K562 (cell line): ENCODE measurements at regions not wholly inside any gene's neighbourhood (a gene's known extent, or its start where the extent isn't known, plus 50 kb on each side); places are given as distances from the start of the nearest gene placed in this dataset.
"Not testable (repeated sequence)": the region's sequence is repeated elsewhere in the genome, so short reads cannot be mapped to it uniquely, and the experiment has no call there.

Experiments used
- CAMTA2 ChIP-seq: fragments of 250-450 bp; sonication (Bioruptor Pico); conservative IDR thresholded peaks from 2 replicates; pipeline ENCODE4 v1.5.1; 2022
- HEY1 ChIP-seq: fragments of 250-450 bp; sonication (Bioruptor Pico); IDR thresholded peaks from 2 replicates; pipeline ENCODE4 v1.5.0; 2020; ENCODE audit warnings: mild to moderate bottlenecking, moderate library complexity, borderline replicate concordance
- POU5F1 ChIP-seq: fragments of 150-350 bp; IDR thresholded peaks from 2 replicates; pipeline ENCODE4 v1.6.1; 2014; ENCODE audit warnings: borderline replicate concordance, low read length, low read depth, mild to moderate bottlenecking; ENCODE audit not compliant: partially characterized antibody
- ZFX ChIP-seq: sonication (generic); formaldehyde crosslinking; IDR thresholded peaks from 2 replicates; pipeline ENCODE4 v1.8.0; 2022; ENCODE audit warnings: mild to moderate bottlenecking, missing genetic modification reagents, moderate library complexity
- ZNF184 ChIP-seq: sonication (generic); formaldehyde crosslinking; IDR thresholded peaks from 2 replicates; pipeline ENCODE4 v1.5.0; 2020; ENCODE audit warnings: missing genetic modification reagents
- ZNF282 ChIP-seq: sonication (generic); formaldehyde crosslinking; IDR thresholded peaks from 2 replicates; pipeline ENCODE4 v1.8.1; 2023; ENCODE audit warnings: missing genetic modification reagents

DNA sequence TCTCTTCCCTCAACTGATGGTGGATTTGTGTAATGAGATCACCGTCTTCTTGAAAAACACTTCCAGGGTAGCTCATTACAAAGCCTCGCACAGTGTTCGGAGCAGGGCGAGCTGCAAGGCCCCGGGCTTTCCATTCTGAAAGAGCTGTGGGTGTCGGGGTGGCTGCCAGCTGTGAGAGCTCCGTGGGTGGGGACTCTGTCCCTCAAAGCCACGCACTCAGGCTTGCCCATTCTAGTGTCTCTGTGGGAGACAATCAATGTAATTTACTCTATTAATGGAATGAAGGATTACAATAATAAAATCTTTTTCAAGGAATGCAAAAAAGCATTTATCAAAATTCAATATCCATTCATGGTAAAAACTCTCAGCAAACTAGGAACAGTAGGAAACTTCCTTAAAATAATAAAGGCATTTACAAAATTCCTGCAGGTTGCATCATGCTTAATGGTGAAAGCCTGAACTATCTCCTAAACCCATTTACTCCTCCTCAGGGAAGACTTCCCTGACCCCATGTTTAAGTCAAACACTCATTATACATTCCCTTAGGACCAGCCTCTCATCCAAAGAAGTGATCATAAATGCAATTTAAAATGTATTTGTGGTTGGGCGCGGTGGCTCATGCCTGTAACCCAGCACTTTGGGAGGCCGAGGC is 224.5 kb upstream of the PLGLB1 start:
- TF ChIP-seq POU5F1; HEY1 (CRISPR knock-in tag); ZNF184 (CRISPR knock-in tag); CAMTA2 (CRISPR knock-in tag); ZNF282 (CRISPR knock-in tag); ZFX (CRISPR knock-in tag): not testable (repeated sequence)
